NCI-H2196 (cell line): ENCODE measurements at regions not wholly inside any gene's neighbourhood (a gene's known extent, or its start where the extent isn't known, plus 50 kb on each side); places are given as distances from the start of the nearest gene placed in this dataset.

Experiments used
- DNase-seq: peaks from one replicate; lab custom pipeline; 2025; ENCODE audit not compliant: unreplicated experiment; lab: John Stamatoyannopoulos, UW

DNA sequence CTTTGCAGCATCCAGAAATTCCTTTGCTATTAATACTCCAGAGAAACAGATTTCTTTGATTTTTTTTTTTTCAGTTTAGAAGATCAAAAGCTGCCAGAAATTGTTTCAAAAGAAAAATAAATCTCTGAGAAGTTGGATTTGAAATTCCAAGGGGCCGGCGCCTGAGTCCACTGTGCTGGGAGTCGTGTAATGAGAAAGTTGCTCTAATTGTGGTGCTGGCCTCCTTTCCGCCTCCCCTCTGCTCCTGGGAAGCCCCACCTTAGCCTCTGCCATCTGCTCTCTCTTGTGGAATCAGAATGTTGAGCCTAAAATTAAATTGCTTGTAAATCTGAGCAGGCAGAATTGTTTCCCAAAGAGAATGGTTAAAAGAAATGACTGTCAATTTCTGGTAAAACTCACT lies 93.3 kb downstream of the EMX2 start:
- DNase-seq = no peak

DNA sequence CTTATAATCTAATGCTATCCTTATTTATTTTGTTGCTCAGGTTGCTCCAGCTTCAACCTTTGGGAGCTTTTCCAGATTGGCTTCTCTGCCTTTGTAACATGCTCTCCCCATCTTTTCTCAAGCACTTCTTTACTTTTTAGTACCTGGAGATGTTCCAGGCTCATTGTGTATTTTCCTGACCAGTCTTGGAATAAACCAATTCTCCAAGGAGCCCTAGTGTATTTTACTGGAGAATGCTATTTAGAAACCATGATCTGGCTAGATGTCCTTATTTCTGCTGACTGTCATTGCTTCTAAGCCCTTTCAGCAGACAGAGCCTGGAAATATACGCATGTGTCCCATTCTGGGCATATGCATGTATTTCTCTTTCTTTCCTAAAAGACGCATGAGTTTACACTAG lies 95.7 kb downstream of the EMX2 start:
- DNase-seq = no peak

DNA sequence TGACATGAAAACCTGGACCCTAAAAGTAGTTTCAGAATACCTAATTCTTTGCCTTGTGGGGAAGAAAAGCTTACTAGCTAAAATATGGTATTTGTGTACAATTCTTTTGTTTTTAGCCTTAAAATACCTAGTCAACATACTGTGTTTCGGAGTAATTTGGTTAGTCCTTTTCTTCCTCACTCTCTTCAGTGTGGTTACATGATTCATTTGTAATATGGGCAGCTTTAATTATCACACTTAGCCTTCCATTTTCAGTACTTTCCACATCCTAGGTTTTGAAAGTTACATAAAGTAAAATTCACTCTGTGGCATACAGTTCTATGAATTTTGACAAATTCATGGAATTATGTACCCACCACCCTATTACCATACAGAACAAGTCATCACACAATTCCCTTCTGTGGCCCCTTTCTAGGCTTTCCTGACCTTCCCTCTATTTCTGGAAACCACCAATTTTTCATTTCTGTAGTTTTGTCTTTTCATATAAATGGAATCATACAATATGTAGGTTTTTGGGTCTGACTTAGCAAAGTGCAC lies 96.2 kb downstream of the EMX2 start:
- no peak for DNase-seq

DNA sequence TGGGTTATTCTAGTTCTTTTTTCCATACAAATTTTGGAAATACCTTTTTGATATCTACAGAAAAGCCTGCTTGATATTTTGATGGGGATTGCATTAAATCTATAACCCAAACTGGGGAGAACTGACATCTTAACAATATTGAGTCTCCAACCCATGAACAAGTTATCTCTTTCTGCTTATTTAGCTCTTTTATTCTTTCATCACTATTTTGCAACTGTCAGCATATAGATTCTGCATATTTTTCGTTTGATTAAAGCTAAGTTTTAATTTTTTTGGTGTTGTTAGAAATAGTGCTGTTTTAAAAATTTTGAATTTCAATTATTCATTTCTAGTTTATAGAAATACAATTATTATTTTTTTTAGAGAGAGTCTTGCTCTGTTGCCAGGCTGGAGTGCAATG lies 97.9 kb downstream of the EMX2 start:
- no peak for DNase-seq

DNA sequence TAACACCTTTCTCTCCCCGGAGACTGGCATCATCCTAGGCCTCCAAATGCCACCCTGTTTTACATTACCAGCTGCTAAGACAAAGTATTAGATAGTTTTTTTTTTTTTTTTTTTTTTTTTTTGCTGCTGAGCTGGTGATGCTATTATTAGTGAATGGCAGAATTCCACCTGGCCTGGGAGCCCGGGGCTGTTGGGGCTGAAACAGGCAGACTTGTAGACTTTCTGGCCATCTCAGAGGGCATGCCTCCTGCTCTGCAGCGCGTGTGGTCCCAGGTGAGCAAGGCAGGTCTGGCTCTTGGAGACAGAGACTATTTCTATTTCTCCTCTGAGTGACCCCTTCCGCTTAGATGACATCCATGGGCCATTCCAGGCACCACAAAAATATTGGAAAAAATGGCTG lies 104.2 kb downstream of the EMX2 start:
- DNase-seq = no peak

DNA sequence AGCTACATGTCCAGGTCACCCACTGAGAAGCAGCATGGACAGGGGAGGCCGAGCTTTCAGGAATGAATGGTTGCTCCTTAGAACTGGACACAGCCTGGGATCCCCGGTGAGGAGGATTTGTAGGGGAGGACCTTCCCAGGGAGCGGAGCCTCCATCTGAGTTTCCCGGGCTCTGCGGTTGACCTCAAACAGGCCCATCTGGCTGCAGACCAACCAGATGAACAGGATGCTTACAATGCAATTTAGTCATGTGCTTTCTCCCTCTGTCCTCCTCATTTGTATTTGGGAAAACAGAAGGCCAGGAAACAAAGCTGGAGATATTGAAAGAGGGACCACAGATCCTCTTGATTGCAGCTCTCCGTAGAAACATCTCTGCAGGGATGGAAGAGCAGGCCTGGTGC lies 104.8 kb downstream of the EMX2 start:
- DNase-seq = no peak

DNA sequence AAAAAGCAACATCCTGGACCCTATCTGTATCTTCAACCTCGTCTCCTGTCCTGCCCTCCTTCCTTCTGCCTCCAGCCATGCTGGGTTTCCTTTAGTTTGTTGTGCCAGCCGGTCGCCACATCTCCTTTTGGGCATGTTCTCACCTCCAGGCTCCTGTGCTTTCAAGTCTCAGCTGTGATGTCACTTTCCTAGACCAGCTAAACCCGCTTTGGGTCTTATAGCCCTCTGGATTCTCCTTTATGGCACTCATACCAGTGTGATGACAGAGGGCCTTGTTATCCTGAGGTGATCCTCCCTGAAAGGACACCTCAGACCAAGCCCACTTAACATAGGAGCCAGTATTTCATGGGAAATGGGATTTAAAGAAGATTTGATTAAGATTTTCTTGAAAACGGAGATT lies 108.6 kb downstream of the EMX2 start:
- DNase-seq = no peak

DNA sequence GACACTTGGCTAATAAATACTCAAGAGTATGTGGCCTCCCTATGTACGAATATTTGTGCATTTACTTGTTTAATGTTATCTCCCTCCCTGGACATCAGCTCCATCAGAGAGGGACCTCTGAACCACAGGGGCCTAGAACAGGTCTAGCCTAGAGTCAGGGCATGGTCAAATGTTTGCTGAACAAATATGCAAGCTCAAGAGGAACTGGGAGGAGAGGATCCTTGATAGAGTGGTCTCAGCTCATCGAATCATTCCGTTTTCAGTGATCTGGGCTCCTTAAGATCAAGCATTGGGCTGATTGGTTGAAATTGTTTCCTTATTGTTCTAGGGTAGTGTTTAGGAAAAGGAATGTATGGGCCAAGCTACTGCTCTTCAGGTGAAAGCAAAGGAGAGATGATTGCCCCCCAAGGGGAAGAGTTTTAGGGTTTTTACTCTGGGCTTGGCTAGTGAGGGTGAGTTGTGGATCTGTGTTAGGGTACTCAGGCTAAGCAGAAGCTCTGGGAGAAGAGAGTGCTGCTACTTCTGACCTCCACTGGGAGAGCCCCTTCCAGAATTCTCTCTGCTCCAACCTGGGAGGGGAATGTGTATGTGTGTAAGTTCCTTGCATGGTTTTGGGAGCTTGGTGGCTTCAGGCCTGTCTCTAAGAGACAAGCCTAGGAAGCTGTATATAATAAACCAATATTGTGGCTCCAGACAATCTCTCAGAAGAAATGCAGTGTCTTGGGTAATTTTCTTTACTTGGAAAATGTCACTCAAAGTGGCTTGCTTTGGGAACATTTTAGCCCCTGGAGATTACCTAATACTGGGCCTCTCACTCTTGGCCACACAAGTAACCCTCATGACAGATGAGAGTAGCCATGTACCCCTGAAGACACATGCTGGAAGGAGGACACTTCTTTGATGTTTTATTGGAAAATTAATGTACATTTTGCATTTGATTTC lies 110.0 kb downstream of the EMX2 start:
- DNase-seq = no peak

DNA sequence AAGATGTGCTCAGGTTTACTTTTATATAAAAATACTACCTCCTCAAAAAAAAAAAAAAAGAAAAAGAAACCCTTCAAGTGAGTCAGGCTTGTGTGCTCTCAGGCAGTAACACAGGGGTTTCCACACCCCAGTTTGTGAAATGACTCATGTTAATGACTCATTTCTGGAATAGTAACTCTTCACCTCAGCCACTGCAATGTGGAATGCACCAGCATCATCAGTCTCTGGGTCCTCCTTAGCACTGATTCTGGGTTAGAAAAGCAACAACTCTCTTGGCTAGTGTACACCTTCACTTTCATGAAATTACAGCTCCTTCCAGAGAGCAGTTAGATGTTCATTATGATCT lies 110.6 kb downstream of the EMX2 start:
- no peak for DNase-seq

DNA sequence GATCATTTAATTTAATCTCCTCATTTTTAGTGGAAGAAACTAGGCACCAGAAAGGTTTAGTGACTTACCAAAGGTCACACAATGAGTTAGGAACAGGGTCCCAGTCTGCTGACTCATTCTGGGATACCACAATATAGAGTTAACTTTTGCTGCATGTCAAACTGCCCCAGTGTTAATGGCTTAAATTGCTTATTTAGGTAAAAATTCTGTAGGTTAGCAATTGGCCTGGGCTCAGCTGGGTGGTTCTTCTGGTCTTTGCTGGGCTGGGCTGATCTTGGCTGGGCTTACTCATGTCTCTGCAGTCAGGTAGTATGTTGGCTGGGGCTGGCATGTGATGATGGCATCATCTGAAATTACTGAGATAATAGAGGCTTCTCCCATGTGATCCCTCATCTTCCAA lies 111.6 kb downstream of the EMX2 start:
- DNase-seq = no peak

DNA sequence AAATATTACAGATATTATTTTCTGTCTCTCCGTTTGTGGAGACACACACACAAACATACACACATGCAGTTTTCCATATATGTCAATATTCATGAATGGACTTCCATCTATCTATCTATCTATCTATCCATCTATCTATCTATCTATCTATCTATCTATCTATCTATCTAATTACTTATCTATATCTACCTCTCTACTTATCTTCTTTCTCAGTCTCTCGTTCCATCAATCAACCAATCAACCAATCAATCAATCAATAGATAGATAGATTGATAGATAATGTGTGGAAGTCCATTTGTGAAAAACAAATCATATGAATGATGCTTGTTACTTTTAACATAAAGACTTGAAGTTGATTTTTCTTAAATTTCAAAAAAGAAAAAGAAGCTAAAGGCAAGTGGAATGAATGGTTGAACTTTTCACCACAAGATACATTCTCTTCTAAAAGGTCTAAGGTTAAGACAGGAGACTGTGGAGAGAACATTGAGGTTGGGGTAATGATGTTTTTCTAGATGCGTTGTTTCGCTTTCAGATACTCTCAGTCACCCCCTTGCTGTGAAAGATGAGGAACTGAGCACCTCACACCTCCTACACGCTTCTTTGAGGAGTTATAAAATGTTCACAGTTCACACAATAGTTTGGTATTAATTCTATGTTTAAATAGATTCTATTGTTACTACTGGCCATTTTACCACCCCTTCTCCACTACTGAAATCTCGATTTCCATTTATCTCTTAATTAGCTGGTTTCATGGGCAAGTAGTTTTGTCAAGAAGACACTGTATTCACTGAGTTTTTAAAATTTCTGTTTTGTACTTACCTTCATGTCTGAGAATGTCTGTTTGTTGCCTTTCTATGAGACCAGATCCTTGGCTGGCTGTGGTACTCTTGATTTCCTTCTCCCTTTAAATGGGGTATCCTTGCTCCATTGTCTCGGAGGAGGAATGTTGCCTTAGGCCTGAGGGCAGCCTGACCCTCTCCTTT lies 114.1 kb downstream of the EMX2 start:
- no peak for DNase-seq

DNA sequence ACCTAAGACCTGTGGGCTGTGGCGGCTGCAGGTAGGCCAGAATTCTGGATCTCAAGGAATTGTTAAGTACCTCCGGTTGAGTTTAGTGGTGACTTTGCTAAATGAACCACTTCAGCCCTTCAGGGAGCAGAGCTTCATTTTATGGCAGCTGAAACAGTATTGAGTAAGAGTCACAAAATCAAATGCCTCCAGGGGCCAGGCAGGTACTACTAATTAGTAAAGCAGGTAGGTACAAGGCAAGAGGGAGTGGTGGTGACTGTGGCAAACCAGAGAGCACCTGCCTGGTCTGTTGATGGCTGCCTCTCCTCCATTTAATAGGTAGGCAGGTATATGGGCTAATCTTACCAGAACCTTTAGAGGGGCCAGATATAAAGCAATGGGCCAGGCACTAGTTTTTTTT lies 118.8 kb downstream of the EMX2 start:
- DNase-seq = no peak

DNA sequence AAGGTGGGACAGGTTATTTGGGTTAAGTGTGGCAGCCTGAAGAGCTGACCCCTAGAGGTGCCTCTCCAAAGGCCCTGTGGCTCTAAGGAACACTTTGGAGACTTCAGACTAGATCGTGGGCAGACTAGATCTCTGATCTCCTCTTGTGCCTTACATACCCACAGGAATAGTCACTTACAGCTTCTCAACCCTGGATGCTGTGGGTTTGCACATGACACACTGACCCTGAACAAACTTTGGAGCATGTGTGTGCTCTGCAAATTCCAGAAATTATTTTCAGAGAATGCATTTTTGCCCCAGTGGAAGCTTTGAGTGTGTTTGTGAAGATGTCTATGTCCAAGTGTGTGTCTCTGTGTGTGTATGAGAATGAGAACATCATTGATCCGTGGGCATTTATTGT lies 119.6 kb downstream of the EMX2 start:
- no peak for DNase-seq

DNA sequence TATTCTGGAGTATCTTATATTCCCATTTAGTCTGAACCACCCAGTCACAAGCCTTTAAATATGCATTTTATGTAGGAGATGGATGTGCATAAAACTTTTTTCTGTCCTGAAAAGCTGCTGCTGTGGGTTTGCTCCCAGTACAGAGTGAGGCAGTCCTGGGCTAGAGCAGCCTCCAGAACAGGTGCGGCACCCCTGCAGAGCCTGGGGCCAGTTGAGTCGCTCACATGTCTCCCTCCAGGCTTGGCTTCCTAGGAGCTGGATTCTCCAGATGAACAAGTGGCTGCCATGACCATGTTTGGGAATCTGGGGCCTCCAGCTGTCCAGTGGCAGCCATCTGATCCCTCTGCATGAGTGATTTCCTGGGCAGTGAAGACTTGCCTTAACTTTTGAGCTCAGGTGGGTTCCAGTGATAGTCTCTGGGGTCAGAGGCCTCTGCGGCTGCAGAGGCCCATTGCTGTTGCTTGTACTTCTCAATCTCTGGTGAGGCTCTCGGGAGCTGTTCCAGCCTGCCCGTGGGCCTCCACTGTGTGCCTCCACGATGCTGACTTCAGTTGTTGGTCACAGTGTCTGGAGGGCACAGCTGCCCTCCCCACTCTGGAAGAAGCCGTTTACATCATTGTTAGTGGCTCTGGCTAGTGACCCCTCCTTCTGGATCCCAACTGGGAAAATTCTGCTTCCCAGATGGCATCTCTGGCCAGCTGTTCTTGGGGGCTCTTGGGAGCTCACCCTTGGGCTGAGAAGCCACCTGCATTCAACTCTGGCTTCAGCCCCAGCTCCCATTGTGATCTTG lies 120.4 kb downstream of the EMX2 start:
- DNase-seq = no peak

DNA sequence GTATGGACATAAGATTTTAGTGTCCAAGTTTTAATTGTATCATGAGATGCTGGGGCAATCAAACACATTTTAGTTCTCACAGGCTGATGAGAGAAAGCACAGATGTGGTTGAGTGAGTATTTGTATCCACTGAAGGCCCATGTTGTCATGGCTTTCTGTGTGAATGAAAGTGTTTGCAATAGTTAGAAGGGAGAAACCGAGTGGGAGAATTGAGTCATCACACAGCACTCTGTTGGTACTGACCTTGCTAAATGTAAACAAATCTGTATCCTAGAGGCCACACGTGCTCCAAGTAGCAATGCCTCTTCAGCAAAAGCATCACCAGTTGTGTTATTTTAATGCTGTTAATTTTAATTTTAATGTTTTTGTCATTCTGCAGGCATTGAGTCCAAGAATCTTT lies 121.2 kb downstream of the EMX2 start:
- no peak for DNase-seq

DNA sequence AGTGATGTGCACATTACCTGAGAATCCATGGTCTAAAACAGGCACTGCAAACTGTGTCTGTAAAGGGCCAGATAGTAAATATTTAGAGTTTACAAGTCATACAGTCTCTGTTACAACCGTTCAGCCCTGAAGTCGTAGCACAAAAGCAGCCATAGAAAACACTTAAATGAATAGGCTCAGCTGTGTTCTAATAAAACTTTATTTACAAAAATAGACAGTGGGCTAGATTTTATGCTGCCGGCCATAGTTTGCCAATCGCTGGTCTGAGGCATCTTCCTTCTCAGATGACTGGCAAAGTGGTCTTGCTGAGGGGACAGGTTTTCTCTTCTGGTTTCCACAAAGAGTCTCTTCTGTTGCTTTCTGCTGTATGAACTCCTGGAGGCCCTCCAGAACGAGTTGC lies 121.7 kb downstream of the EMX2 start:
- no peak for DNase-seq

DNA sequence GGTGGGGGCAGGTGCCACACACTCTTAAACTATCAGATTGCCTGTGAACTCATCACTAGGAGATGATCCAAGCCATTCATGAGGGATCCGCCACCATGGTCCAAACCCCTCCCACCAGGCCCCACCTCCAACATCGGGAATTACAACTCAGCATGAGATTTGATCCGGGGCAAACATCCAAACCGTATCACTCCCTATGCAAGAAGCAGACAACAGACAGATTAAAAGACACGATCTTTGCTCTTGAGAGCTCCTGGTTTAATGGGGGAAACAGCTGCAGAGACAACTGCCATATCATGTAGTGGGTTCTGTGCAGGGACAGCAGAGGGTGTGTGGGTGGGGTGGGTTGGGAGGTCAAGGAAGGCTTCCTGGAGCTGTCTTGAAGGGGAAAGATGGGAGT lies 123.6 kb downstream of the EMX2 start:
- no peak for DNase-seq

DNA sequence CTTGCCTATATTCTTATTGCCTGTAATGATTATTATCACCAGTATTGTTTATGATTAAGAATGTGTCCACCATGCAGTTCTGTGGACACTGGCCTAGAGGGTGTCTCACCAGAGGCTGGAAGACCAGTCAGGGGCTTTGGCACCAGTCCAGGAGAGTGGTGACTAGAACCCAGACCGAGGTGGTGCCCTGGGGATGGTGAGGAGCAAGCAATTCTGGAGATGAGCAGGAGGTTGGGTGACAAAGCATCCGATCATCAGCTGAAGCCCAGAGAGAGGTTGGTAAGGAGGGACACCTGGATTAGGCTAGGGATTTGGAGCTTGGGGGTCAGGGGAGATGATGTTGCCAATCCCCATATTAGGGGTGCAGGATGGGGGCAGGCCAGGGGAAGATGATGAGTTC lies 124.4 kb downstream of the EMX2 start:
- DNase-seq = no peak

DNA sequence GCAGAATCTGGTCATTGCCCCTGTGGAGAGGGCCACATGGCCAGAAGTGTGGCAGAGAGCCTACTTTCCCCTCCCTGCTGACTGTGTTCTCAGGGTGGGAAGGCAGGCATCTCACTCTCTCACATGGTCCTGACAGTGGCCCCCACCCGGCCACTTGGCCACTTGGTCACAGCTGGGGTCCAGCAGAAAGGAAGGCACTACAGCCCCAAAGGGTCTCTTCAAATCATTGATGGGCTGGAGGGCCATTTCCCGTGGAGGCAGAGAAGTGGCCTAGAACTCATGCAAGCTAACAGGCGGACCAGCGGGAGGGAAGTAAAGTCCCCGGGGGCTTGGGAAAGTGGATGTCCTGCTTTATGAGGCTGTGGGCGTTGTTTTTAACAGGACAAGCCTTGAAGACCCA lies 125.3 kb downstream of the EMX2 start:
- DNase-seq = no peak

DNA sequence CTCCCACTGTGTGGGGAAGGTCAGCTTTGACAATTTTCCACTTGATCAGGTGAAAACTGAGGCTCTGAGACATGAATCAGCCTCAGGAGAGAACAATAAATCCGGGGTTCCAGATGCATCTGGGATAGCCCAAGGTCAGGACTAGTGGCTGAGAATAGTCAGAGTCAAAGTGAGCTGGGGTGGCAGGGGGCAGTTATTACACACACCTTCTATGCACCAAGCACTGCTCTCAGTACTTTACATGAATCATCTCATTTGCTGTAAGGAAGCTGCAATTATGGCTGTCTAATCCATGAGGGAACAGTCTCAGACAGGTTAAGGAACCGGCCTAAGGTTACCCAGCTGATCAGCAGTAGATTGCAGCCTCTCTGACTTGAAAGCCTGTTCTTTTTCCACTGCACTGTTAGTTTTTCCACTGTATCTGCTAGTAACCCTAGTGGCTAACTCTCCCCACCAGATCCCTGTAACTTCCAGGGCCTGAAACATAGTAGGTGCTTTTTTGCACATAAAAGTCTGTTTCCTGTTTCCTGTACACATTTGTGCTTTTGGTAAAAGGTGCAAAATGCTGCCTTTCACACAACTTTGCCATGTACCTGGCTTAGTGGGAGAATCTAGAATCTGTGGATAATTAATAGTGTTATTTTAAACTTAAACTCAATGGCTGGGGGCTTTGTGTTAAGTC lies 125.9 kb downstream of the EMX2 start:
- no peak for DNase-seq
